ENCODE measurements at regions not wholly inside any gene's neighbourhood (a gene's known extent, or its start where the extent isn't known, plus 50 kb on each side); places are given as distances from the start of the nearest gene placed in this dataset.
A peak's percentile ranks its signal among the peaks of the same experiment; 100 is the strongest.

DNA sequence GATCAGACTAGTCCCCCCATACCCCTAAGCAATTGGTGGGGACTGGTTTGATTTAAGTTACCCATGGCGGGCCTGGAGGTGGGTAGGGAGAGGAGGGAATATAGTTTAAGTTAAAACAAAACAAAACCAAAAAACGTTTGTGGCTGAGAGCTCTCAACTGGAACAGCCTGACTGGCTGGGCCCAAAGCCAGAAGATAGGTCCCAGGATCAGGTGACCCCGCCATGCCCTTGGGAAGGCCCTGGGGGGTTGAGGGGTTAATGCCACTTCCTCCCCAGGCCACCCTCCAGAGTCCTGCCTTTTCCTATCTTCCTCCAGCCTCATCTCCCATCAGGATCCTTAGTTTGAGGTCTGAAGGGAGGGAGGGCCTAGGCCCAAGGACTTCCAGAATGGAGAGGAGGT, 82.3 kb upstream of the LHX1 start (continued):
- no peak for TF ChIP-seq ISL1 (CRISPR knock-in tag; IDR thresholded peaks at IDR 0.05)
- no peak for TF ChIP-seq RARB (CRISPR knock-in tag; IDR thresholded peaks at IDR 0.05)
- TF ChIP-seq ZNF8 (CRISPR knock-in tag; IDR thresholded peaks at IDR 0.05), result no peak
- TF ChIP-seq GLIS3 (CRISPR knock-in tag; IDR thresholded peaks at IDR 0.05), result no peak
- TF ChIP-seq TCF4 (CRISPR knock-in tag; IDR thresholded peaks at IDR 0.05; ENCODE audit: borderline replicate concordance), result no peak

DNA sequence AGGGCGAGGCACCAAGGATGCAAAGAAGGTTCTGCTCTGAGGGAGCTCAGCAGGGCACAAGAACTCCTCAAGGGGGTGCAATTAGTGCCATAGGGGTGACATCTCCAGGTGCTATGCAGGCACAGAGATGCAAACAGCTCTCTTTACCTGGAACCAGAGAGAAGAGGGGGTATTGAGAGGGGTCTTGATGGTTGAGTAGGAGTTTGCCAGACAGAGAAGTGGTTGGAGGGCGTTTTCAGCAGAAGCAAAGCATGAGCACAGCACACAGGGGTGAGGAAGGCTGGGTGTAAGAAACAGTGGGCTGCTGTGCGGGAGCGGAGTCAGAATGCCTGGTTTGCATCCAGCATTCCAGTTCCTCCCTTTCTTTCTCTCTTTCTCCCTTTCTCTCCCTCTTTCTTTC, 81.8 kb upstream of the LHX1 start:
- TF ChIP-seq TCF4 (CRISPR knock-in tag; IDR thresholded peaks at IDR 0.05; ENCODE audit: borderline replicate concordance) (no peak), ZFP3 (CRISPR knock-in tag; IDR thresholded peaks at IDR 0.05) (peak; percentile 88)
- ATAC-seq, result no peak

DNA sequence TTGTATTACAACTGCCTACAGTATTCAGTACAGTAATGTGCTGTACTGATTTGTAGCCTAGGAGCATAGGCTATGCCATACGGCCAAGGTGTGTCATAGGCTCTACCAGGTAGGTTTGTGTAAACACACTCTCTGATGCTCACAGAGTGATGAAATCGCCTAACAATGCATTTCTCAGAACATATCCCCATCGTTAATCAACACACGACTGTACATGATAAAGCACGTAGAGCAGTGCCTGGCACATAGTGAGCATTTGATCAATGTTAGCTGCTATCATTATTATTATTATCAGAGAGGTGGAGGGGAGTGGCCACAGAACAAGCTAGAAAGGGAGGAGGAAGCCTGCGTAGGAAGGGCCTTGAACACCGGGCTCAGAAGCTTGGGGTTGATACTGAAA, 81.1 kb upstream of the LHX1 start:
- TF ChIP-seq ZNF565 (CRISPR knock-in tag; conservative IDR thresholded peaks at IDR 0.05; ENCODE audit: low read depth) (no peak), TCF4 (CRISPR knock-in tag; IDR thresholded peaks at IDR 0.05; ENCODE audit: borderline replicate concordance) (no peak), ARNTL (CRISPR knock-in tag; IDR thresholded peaks at IDR 0.05; ENCODE audit: borderline replicate concordance, low read depth) (no peak), PPARA (CRISPR knock-in tag; IDR thresholded peaks at IDR 0.05; ENCODE audit: borderline replicate concordance) (no peak), ZNF70 (CRISPR knock-in tag; IDR thresholded peaks at IDR 0.05) (no peak), CSDC2 (CRISPR knock-in tag; IDR thresholded peaks at IDR 0.05) (no peak), SNAI2 (CRISPR knock-in tag; IDR thresholded peaks at IDR 0.05) (no peak)
- TF ChIP-seq, protein P1, sequence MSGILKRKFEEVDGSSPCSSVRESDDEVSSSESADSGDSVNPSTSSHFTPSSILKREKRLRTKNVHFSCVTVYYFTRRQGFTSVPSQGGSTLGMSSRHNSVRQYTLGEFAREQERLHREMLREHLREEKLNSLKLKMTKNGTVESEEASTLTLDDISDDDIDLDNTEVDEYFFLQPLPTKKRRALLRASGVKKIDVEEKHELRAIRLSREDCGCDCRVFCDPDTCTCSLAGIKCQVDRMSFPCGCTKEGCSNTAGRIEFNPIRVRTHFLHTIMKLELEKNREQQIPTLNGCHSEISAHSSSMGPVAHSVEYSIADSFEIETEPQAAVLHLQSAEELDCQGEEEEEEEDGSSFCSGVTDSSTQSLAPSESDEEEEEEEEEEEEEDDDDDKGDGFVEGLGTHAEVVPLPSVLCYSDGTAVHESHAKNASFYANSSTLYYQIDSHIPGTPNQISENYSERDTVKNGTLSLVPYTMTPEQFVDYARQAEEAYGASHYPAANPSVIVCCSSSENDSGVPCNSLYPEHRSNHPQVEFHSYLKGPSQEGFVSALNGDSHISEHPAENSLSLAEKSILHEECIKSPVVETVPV (CRISPR knock-in tag; IDR thresholded peaks at IDR 0.05), result no peak
- TF ChIP-seq, protein P2, sequence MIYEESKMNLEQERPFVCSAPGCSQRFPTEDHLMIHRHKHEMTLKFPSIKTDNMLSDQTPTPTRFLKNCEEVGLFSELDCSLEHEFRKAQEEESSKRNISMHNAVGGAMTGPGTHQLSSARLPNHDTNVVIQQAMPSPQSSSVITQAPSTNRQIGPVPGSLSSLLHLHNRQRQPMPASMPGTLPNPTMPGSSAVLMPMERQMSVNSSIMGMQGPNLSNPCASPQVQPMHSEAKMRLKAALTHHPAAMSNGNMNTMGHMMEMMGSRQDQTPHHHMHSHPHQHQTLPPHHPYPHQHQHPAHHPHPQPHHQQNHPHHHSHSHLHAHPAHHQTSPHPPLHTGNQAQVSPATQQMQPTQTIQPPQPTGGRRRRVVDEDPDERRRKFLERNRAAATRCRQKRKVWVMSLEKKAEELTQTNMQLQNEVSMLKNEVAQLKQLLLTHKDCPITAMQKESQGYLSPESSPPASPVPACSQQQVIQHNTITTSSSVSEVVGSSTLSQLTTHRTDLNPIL (CRISPR knock-in tag; IDR thresholded peaks at IDR 0.05; ENCODE audit: low read depth), result no peak
- TF ChIP-seq, protein P3, sequence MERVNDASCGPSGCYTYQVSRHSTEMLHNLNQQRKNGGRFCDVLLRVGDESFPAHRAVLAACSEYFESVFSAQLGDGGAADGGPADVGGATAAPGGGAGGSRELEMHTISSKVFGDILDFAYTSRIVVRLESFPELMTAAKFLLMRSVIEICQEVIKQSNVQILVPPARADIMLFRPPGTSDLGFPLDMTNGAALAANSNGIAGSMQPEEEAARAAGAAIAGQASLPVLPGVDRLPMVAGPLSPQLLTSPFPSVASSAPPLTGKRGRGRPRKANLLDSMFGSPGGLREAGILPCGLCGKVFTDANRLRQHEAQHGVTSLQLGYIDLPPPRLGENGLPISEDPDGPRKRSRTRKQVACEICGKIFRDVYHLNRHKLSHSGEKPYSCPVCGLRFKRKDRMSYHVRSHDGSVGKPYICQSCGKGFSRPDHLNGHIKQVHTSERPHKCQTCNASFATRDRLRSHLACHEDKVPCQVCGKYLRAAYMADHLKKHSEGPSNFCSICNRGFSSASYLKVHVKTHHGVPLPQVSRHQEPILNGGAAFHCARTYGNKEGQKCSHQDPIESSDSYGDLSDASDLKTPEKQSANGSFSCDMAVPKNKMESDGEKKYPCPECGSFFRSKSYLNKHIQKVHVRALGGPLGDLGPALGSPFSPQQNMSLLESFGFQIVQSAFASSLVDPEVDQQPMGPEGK (CRISPR knock-in tag; IDR thresholded peaks at IDR 0.05; ENCODE audit: borderline replicate concordance), result no peak
- ATAC-seq, result no peak

DNA sequence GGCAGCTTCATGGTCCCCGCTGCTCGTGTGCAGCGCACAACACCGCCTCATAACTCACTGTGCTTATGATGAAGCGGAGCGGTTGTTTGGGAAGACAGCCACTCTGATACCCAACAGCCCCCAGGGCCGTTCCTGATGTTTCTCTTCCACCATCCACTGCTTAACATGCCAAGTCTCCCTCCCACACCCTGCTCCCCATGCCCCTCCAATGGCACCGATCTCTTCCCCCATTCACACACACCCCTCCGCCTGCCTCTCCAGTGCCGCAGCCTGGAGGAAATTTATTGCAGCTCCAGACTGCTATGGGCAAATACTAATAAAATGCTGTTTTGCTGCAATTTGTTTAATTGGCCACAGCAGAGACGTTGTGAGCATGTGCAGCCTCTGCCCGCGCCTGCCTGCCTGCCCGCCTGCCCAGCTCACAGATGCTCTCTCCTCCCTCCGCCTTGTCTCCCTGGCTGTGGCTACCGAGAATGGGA, 80.3 kb upstream of the LHX1 start:
- ATAC-seq, result peak; percentile 59; the same call in 2 of the 3 replicates
- TF ChIP-seq ZFP3 (CRISPR knock-in tag; IDR thresholded peaks at IDR 0.05) (no peak), ZC3H10 (CRISPR knock-in tag; IDR thresholded peaks at IDR 0.05) (no peak), TCF4 (CRISPR knock-in tag; IDR thresholded peaks at IDR 0.05; ENCODE audit: borderline replicate concordance) (no peak), GLIS3 (CRISPR knock-in tag; IDR thresholded peaks at IDR 0.05) (no peak), CSDC2 (CRISPR knock-in tag; IDR thresholded peaks at IDR 0.05) (no peak), ZNF70 (CRISPR knock-in tag; IDR thresholded peaks at IDR 0.05) (no peak), RARB (CRISPR knock-in tag; IDR thresholded peaks at IDR 0.05) (no peak), ISL1 (CRISPR knock-in tag; IDR thresholded peaks at IDR 0.05) (no peak), BACH2 (CRISPR knock-in tag; IDR thresholded peaks at IDR 0.05; ENCODE audit: borderline replicate concordance) (no peak), TOX (CRISPR knock-in tag; IDR thresholded peaks at IDR 0.05; ENCODE audit: borderline replicate concordance) (no peak), OSR1 (CRISPR knock-in tag; IDR thresholded peaks at IDR 0.05) (no peak), ZNF8 (CRISPR knock-in tag; IDR thresholded peaks at IDR 0.05) (no peak)
- TF ChIP-seq, protein P4, sequence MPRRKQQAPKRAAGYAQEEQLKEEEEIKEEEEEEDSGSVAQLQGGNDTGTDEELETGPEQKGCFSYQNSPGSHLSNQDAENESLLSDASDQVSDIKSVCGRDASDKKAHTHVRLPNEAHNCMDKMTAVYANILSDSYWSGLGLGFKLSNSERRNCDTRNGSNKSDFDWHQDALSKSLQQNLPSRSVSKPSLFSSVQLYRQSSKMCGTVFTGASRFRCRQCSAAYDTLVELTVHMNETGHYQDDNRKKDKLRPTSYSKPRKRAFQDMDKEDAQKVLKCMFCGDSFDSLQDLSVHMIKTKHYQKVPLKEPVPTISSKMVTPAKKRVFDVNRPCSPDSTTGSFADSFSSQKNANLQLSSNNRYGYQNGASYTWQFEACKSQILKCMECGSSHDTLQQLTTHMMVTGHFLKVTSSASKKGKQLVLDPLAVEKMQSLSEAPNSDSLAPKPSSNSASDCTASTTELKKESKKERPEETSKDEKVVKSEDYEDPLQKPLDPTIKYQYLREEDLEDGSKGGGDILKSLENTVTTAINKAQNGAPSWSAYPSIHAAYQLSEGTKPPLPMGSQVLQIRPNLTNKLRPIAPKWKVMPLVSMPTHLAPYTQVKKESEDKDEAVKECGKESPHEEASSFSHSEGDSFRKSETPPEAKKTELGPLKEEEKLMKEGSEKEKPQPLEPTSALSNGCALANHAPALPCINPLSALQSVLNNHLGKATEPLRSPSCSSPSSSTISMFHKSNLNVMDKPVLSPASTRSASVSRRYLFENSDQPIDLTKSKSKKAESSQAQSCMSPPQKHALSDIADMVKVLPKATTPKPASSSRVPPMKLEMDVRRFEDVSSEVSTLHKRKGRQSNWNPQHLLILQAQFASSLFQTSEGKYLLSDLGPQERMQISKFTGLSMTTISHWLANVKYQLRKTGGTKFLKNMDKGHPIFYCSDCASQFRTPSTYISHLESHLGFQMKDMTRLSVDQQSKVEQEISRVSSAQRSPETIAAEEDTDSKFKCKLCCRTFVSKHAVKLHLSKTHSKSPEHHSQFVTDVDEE (CRISPR knock-in tag; IDR thresholded peaks at IDR 0.05), result no peak
- TF ChIP-seq, protein P5, sequence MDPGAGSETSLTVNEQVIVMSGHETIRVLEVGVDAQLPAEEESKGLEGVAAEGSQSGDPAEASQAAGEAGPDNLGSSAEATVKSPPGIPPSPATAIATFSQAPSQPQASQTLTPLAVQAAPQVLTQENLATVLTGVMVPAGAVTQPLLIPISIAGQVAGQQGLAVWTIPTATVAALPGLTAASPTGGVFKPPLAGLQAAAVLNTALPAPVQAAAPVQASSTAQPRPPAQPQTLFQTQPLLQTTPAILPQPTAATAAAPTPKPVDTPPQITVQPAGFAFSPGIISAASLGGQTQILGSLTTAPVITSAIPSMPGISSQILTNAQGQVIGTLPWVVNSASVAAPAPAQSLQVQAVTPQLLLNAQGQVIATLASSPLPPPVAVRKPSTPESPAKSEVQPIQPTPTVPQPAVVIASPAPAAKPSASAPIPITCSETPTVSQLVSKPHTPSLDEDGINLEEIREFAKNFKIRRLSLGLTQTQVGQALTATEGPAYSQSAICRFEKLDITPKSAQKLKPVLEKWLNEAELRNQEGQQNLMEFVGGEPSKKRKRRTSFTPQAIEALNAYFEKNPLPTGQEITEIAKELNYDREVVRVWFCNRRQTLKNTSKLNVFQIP (CRISPR knock-in tag; IDR thresholded peaks at IDR 0.05; ENCODE audit: borderline replicate concordance, low read depth), result no peak
- TF ChIP-seq, protein P3 (CRISPR knock-in tag; IDR thresholded peaks at IDR 0.05; ENCODE audit: borderline replicate concordance), result no peak
- TF ChIP-seq, protein P1 (CRISPR knock-in tag; IDR thresholded peaks at IDR 0.05), result no peak
- TF ChIP-seq, protein P2 (CRISPR knock-in tag; IDR thresholded peaks at IDR 0.05; ENCODE audit: low read depth), result no peak
